Ovary (tissue), 3 donors: ENCODE measurements at regions not wholly inside any gene's neighbourhood (a gene's known extent, or its start where the extent isn't known, plus 50 kb on each side); places are given as distances from the start of the nearest gene placed in this dataset.

Source experiments
- EP300 ChIP-seq: sonication (generic); formaldehyde crosslinking; IDR thresholded peaks from one replicate; pipeline ENCODE4 v1.6.1; 2017; ENCODE audit warnings: antibody characterized with exemption
- POLR2A ChIP-seq: fragments of 450-650 bp; IDR thresholded peaks from one replicate; pipeline ENCODE4 v1.6.1; 2017; ENCODE audit warnings: antibody characterized with exemption, mild to moderate bottlenecking, moderate library complexity
- TF ChIP-seq, protein P1 (sequence below), 3 donors: fragments of 450-650 bp in 2 of 3; fragments of 200-600 bp in 1 of 3; IDR thresholded peaks; one replicate each; pipeline versions ENCODE4 v1.5.1 to v1.8.0; 2016 to 2022; ENCODE audit warnings: antibody characterized with exemption in 3 of 3, mild to moderate bottlenecking in 1 of 3
- donor health status: DM: no; HTN: no; CAD: no.

DNA sequence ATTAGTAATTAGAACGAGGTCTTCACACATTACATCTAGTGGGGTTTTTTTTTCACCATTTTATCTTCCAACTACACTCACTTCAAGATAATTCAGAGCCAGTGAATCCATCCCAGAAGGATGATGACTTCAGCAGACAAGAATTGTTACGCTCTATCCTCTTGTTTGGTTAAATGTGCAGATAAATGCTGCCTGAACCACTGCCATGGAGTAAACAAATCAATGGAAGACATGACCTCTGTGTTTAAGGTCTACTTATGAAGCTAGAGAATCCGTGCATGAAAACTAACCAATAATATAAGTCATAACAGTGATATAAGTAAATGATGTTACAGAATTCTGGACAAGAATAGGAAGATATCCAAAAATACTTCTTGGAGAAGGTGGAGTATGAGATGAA, 602.6 kb downstream of the TLR4 start:
- TF ChIP-seq, protein P1, sequence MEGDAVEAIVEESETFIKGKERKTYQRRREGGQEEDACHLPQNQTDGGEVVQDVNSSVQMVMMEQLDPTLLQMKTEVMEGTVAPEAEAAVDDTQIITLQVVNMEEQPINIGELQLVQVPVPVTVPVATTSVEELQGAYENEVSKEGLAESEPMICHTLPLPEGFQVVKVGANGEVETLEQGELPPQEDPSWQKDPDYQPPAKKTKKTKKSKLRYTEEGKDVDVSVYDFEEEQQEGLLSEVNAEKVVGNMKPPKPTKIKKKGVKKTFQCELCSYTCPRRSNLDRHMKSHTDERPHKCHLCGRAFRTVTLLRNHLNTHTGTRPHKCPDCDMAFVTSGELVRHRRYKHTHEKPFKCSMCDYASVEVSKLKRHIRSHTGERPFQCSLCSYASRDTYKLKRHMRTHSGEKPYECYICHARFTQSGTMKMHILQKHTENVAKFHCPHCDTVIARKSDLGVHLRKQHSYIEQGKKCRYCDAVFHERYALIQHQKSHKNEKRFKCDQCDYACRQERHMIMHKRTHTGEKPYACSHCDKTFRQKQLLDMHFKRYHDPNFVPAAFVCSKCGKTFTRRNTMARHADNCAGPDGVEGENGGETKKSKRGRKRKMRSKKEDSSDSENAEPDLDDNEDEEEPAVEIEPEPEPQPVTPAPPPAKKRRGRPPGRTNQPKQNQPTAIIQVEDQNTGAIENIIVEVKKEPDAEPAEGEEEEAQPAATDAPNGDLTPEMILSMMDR (IDR thresholded peaks at IDR 0.05) = no peak
- TF ChIP-seq POLR2A (no peak), EP300 (no peak)
